PC-9 (cell line): ENCODE measurements at regions not wholly inside any gene's neighbourhood (a gene's known extent, or its start where the extent isn't known, plus 50 kb on each side); places are given as distances from the start of the nearest gene placed in this dataset.

ENCODE experiments used
- CTCF ChIP-seq: fragments of 200-600 bp; sonication (generic); conservative IDR thresholded peaks from 2 replicates; pipeline ENCODE4 v1.6.1; 2017; ENCODE audit warnings: mixed run types, antibody characterized with exemption, mild to moderate bottlenecking, moderate library complexity
- EZH2 ChIP-seq: fragments of 200-600 bp; sonication (generic); IDR thresholded peaks from 2 replicates; pipeline ENCODE4 v1.8.0; 2017; ENCODE audit warnings: antibody characterized with exemption, low read depth

DNA sequence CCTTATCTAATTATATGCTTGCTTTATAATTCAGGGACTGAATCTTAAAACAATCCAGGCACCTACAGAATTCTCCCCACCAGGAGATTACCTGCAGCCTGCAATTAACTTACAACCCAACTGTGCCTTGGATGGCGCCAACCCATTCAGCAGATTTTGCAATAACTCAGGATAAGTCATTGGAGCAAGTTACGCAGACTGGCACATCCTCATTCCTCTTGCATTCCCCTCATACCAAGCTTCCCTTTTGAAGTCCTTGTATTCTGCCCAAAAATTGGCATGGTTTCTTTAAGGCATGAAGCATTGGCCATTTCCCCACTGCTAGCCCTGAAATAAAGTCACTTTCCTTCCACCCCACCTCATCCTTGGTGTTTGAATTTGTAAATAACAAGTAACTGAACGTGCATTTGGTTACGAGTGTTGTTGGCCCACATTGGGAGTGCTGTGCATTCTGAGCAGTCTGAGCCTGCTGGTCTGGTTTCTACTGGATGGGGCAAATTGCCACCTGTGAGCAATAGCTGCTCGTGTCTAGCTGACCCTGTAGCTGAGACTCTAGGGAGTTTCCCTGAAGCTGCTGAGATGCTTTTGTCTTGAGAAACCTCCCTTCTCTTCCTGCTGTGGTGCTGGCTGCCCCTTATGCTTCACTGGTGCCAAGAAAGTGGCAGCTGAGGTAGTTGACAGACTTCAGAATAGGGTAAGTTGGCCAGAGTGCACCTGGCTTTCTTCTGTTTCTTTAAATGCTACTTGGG lies 99.2 kb upstream of the SCAF11 start:
- TF ChIP-seq CTCF (no peak), EZH2 (no peak)
